H1 (cell line): ENCODE measurements at regions not wholly inside any gene's neighbourhood (a gene's known extent, or its start where the extent isn't known, plus 50 kb on each side); places are given as distances from the start of the nearest gene placed in this dataset.

Experiments used
- CTCF ChIA-PET: fragments of 300-600 bp; sonication (Branson Sonifier 250); formaldehyde crosslinking; loops from one replicate; lab custom pipeline; 2021; ENCODE audit not compliant: partially characterized antibody; lab: Charles Lee
- POLR2A ChIA-PET: fragments of 300-600 bp; sonication (Branson Sonifier 250); formaldehyde crosslinking; loops from one replicate; lab custom pipeline; 2021; ENCODE audit warnings: inconsistent platforms; ENCODE audit not compliant: partially characterized antibody; lab: Charles Lee
- DNase-seq, 2 experiments: peaks; one replicate each; pipeline versions ENCODE4 v3.0.0 to v3.0.0-alpha.2; 2010 to 2022; ENCODE audit warnings: low spot score in 2 of 2, low read depth in 1 of 2, mixed read lengths in 1 of 2
- FAIRE-seq: peaks from 2 replicates; lab custom pipeline; 2011; peaks lifted over from hg19 to GRCh38; lab: Jason Lieb, UNC
- H2AFZ ChIP-seq: 2 replicates; pipeline ENCODE4 v1.8.1; 2012; ENCODE audit warnings: low read length, inconsistent platforms
- H2AK5ac ChIP-seq: 2 replicates; pipeline ENCODE4 v1.6.1; 2013; ENCODE audit warnings: low read depth, low read length
- H2BK120ac ChIP-seq: replicated peaks from 2 replicates; pipeline ENCODE3; 2013; ENCODE audit warnings: low read depth, low read length, inconsistent platforms
- H2BK12ac ChIP-seq: 2 replicates; pipeline ENCODE4 v1.6.1; 2013; ENCODE audit warnings: low read depth, low read length
- H2BK15ac ChIP-seq: 2 replicates; pipeline ENCODE4 v1.6.1; 2013; ENCODE audit warnings: low read length
- H2BK20ac ChIP-seq: 2 replicates; pipeline ENCODE4 v1.6.1; 2013; ENCODE audit warnings: low read length
- H2BK5ac ChIP-seq: 2 replicates; pipeline ENCODE4 v1.6.1; 2013; ENCODE audit warnings: low read depth, low read length
- H3K14ac ChIP-seq: 2 replicates; pipeline ENCODE4 v1.6.1; 2013; ENCODE audit warnings: inconsistent platforms; ENCODE audit not compliant: insufficient read length
- H3K18ac ChIP-seq: 2 replicates; pipeline ENCODE4 v1.6.1; 2013; ENCODE audit warnings: low read length; ENCODE audit errors: extremely low read depth
- H3K23ac ChIP-seq: 2 replicates; pipeline ENCODE4 v1.6.1; 2013; ENCODE audit warnings: inconsistent platforms; ENCODE audit not compliant: insufficient read length
- H3K23me2 ChIP-seq: 2 replicates; pipeline ENCODE4 v1.6.1; 2013; ENCODE audit warnings: low read depth, low read length
- H3K27ac ChIP-seq: 2 replicates; pipeline ENCODE4 v1.6.1; 2011; ENCODE audit warnings: low read depth, low read length, inconsistent platforms
- H3K27me3 ChIP-seq, 4 experiments: replicated peaks in 1 of 4; 1 replicate in 1 of 4; 2 replicates in 3 of 4; pipeline versions ENCODE4 v1.6.1 to v1.8.1; 2011 to 2013; ENCODE audit warnings: low read length in 3 of 4, mild to moderate bottlenecking in 3 of 4, inconsistent platforms in 2 of 4, mixed read lengths in 2 of 4, moderate library complexity in 1 of 4; ENCODE audit not compliant: control insufficient read depth in 3 of 4, insufficient read depth in 3 of 4; ENCODE audit errors: extremely low read depth in 1 of 4
- H3K36me3 ChIP-seq, 4 experiments: 2 replicates each; pipeline versions ENCODE4 v1.6.1 to v1.8.1; 2011 to 2013; ENCODE audit warnings: mild to moderate bottlenecking in 4 of 4, low read length in 3 of 4, moderate library complexity in 2 of 4, control low read depth in 1 of 4, inconsistent platforms in 1 of 4; ENCODE audit not compliant: insufficient read depth in 4 of 4, control insufficient read depth in 2 of 4
- H3K4ac ChIP-seq: replicated peaks from 2 replicates; pipeline ENCODE3; 2013; ENCODE audit warnings: low read length, low read depth, mixed read lengths, inconsistent platforms; ENCODE audit not compliant: insufficient read length
- H3K4me1 ChIP-seq, 4 experiments: replicated peaks in 1 of 4; 1 replicate in 1 of 4; 2 replicates in 3 of 4; pipeline versions ENCODE4 v1.6.1 to v1.8.1; 2011 to 2013; ENCODE audit warnings: low read length in 3 of 4, inconsistent platforms in 2 of 4, mixed read lengths in 1 of 4; ENCODE audit not compliant: insufficient read depth in 4 of 4, control insufficient read depth in 3 of 4
- H3K4me2 ChIP-seq, 2 experiments: 2 replicates each; pipeline versions ENCODE4 v1.6.1 to v1.8.1; 2011 to 2013; ENCODE audit warnings: low read depth in 2 of 2, low read length in 2 of 2, control low read depth in 1 of 2, inconsistent platforms in 1 of 2, mild to moderate bottlenecking in 1 of 2; ENCODE audit not compliant: insufficient read depth in 1 of 2
- H3K4me3 ChIP-seq, 4 experiments: fragments of 200-600, 300-600 bp in 1 of 4; sonication (generic), shearing (Covaris generic), sonication (Bioruptor Twin) in 1 of 4; 2 replicates each; pipeline versions ENCODE4 v1.5.1 to v1.8.1; 2011 to 2016; ENCODE audit warnings: low read length in 4 of 4, low read depth in 3 of 4, control low read depth in 2 of 4, inconsistent platforms in 2 of 4, mild to moderate bottlenecking in 2 of 4, mixed read lengths in 1 of 4, moderate library complexity in 1 of 4; ENCODE audit not compliant: insufficient read depth in 2 of 4; ENCODE audit errors: extremely low read depth in 1 of 4
- H3K56ac ChIP-seq: replicated peaks from 2 replicates; pipeline ENCODE3; 2013; ENCODE audit warnings: low read depth, mild to moderate bottlenecking, mixed read lengths, low read length, inconsistent platforms; ENCODE audit not compliant: insufficient read length
- H3K79me1 ChIP-seq: 2 replicates; pipeline ENCODE4 v1.6.1; 2013; ENCODE audit warnings: low read depth, low read length, control low read depth
- H3K79me2 ChIP-seq, 2 experiments: 2 replicates each; pipeline versions ENCODE4 v1.6.1 to v1.8.1; 2012 to 2013; ENCODE audit warnings: low read length in 2 of 2, mild to moderate bottlenecking in 2 of 2, inconsistent platforms in 1 of 2; ENCODE audit not compliant: insufficient read depth in 2 of 2, control insufficient read depth in 1 of 2
- H3K9ac ChIP-seq, 4 experiments: replicated peaks in 1 of 4; 1 replicate in 1 of 4; 2 replicates in 3 of 4; pipeline versions ENCODE4 v1.6.1 to v1.8.1; 2011 to 2013; ENCODE audit warnings: low read depth in 3 of 4, low read length in 3 of 4, control low read depth in 2 of 4, mild to moderate bottlenecking in 2 of 4, moderate library complexity in 2 of 4, inconsistent platforms in 1 of 4; ENCODE audit errors: extremely low read depth in 1 of 4
- H3K9me3 ChIP-seq, 2 experiments: 2 replicates each; pipeline versions ENCODE4 v1.6.1 to v1.8.1; 2012 to 2013; ENCODE audit warnings: mild to moderate bottlenecking in 2 of 2, moderate library complexity in 2 of 2, control low read depth in 1 of 2, inconsistent platforms in 1 of 2, low read depth in 1 of 2, low read length in 1 of 2, mixed read lengths in 1 of 2; ENCODE audit not compliant: insufficient read depth in 2 of 2
- H4K20me1 ChIP-seq, 2 experiments: replicated peaks in 1 of 2; 2 replicates each; pipeline versions ENCODE3 to v1.8.1; 2011 to 2013; ENCODE audit warnings: inconsistent platforms in 2 of 2, low read length in 2 of 2, mild to moderate bottlenecking in 1 of 2; ENCODE audit not compliant: insufficient read depth in 2 of 2, control insufficient read depth in 1 of 2
- H4K5ac ChIP-seq: 2 replicates; pipeline ENCODE4 v1.6.1; 2013; ENCODE audit warnings: low read length, low read depth, mixed read lengths, inconsistent platforms; ENCODE audit not compliant: insufficient read length
- H4K8ac ChIP-seq: 2 replicates; pipeline ENCODE4 v1.8.0; 2013; ENCODE audit warnings: mild to moderate bottlenecking, moderate library complexity, low read length, inconsistent platforms; ENCODE audit not compliant: insufficient read depth; ENCODE audit errors: extremely low read depth
- H4K91ac ChIP-seq: replicated peaks from 2 replicates; pipeline ENCODE3; 2013; ENCODE audit warnings: low read length, mixed read lengths, inconsistent platforms; ENCODE audit not compliant: insufficient read length
- BRCA1 ChIP-seq: IDR thresholded peaks from 2 replicates; pipeline ENCODE4 v1.6.1; 2012; ENCODE audit warnings: low read depth, low read length, improper control_type of control experiment
- SP1 ChIP-seq: IDR thresholded peaks from 2 replicates; pipeline ENCODE4 v1.6.1; 2011; ENCODE audit warnings: low read depth, low read length
- WGBS, 2 experiments: shearing (Covaris generic) in 1 of 2; methylation state at CpG; one replicate each; pipeline versions ENCODE4 v1.1.6 to v1.1.7; 2013 to 2015; ENCODE audit warnings: low lambda C conversion rate in 2 of 2, mixed read lengths in 2 of 2, inconsistent platforms in 1 of 2, low coverage in 1 of 2, missing lambda C conversion rate in 1 of 2; ENCODE audit not compliant: insufficient replicate concordance in 2 of 2, insufficient coverage in 1 of 2, insufficient read length in 1 of 2; ENCODE audit errors: extremely low coverage in 1 of 2, missing lambda C conversion rate in 1 of 2; 5-methylcytosine and 5-hydroxymethylcytosine counted together

- Histone ChIP-seq H4K5ac (no peak overlapping the region), H3K14ac (no peak overlapping the region), H2AFZ (no peak overlapping the region), H3K27me3 (no peaks in the 10 kb centered on the region), H2BK5ac (peak overlapping the region; percentile 55; the same call in 1 of the 2 replicates), H3K18ac (peak overlapping the region; percentile 51; the same call in 1 of the 2 replicates), H3K4ac (no peak overlapping the region), H4K8ac (no peak overlapping the region), H3K9me3 (no peaks in the 10 kb centered on the region), H3K23ac (no peak overlapping the region), H2AK5ac (no peak overlapping the region), H3K56ac (no peak overlapping the region), H3K9ac (no peak overlapping the region), H2BK120ac (no peak overlapping the region), H2BK20ac (no peak overlapping the region), H3K79me2 (no peaks in the 10 kb centered on the region), H3K36me3 (no peaks in the 10 kb centered on the region), H3K79me1 (no peaks in the 10 kb centered on the region), H4K91ac (no peak overlapping the region), H2BK12ac (no peak overlapping the region), H3K27ac (no peak overlapping the region), H3K23me2 (no peaks in the 10 kb centered on the region), H3K4me1 (peaks cover 0 to 15% (median 3%) of the 10 kb centered on the region in 4 experiments; a peak in 3 of 7 replicates), H3K4me2 (peak overlapping the region; percentile 39 to 48; a peak in 2 of 4 replicates), H2BK15ac (no peak overlapping the region), H4K20me1 (no peaks in the 10 kb centered on the region), H3K4me3 (0 out of 8 replicates have a peak overlapping the region, but pooled peaks of 1 of the 4 experiments have one; percentile 5)
- CTCF ChIA-PET, result interaction anchor here (1.2 kb wide), 1 partner anchor 43 kb away, joined by 3 read pairs; no protein-coding TSS in a partner anchor
- DNase-seq (no peak), FAIRE-seq (no peak)
- WGBS, 2 experiments, result 20% methylated on average over 3 of the region's 3 CpGs; no CpG with 5 or more reads in 1 of the 2 experiments
- POLR2A ChIA-PET, result interaction anchor here (0.6 to 0.9 kb wide), 2 partner anchors 119 to 1665 kb away, joined by 3 read pairs; no protein-coding TSS in a partner anchor
- TF ChIP-seq SP1 (peak; percentile 54; the same call in 1 of the 2 replicates), BRCA1 (no peak)
These were observed 133.3 kb downstream of the ARL4A start for GRCh38 chr7:12820777-12821176.
